ENCODE measurements at regions not wholly inside any gene's neighbourhood (a gene's known extent, or its start where the extent isn't known, plus 50 kb on each side); places are given as distances from the start of the nearest gene placed in this dataset.
A peak's percentile ranks its signal among the peaks of the same experiment; 100 is the strongest.

GRCh38 chr7:32158751-32159745, 88.8 kb upstream of the PDE1C start:
- H3K4me1 ChIP-seq (ENCODE audit: insufficient read depth, low read length) = peaks cover 52% of the 10 kb centered on the region
- no peaks in the 10 kb centered on the region for H3K27me3 ChIP-seq (ENCODE audit: insufficient read depth, low read length)
- TF ChIP-seq, protein P1, sequence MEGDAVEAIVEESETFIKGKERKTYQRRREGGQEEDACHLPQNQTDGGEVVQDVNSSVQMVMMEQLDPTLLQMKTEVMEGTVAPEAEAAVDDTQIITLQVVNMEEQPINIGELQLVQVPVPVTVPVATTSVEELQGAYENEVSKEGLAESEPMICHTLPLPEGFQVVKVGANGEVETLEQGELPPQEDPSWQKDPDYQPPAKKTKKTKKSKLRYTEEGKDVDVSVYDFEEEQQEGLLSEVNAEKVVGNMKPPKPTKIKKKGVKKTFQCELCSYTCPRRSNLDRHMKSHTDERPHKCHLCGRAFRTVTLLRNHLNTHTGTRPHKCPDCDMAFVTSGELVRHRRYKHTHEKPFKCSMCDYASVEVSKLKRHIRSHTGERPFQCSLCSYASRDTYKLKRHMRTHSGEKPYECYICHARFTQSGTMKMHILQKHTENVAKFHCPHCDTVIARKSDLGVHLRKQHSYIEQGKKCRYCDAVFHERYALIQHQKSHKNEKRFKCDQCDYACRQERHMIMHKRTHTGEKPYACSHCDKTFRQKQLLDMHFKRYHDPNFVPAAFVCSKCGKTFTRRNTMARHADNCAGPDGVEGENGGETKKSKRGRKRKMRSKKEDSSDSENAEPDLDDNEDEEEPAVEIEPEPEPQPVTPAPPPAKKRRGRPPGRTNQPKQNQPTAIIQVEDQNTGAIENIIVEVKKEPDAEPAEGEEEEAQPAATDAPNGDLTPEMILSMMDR (IDR thresholded peaks at IDR 0.05; ENCODE audit: extremely low read depth, low read depth, low read length) = no peak
- H3K9me3 ChIP-seq (ENCODE audit: low read depth, low read length) = no peaks in the 10 kb centered on the region
- no peaks in the 10 kb centered on the region for H4K20me1 ChIP-seq (ENCODE audit: insufficient read depth, low read length)
- H3K79me2 ChIP-seq (ENCODE audit: insufficient read depth, low read length) = no peaks in the 10 kb centered on the region
- no peak for DNase-seq (ENCODE audit: insufficient read length, low spot score, missing footprints)
- no peaks in the 10 kb centered on the region for H3K36me3 ChIP-seq (ENCODE audit: insufficient read depth, low read length)
- H3K4me3 ChIP-seq (ENCODE audit: insufficient read depth, low read length) = no peak overlapping the region
- H3K27ac ChIP-seq (ENCODE audit: low read depth, low read length) = no peak overlapping the region
- H3K4me2 ChIP-seq (ENCODE audit: insufficient read depth, low read length) = no peak overlapping the region
- peak overlapping the region; percentile 15 for H2AFZ ChIP-seq (ENCODE audit: low read length)

- Histone ChIP-seq H3K36me3 (ENCODE audit: insufficient read depth, low read length) (no peaks in the 10 kb centered on the region), H3K27me3 (ENCODE audit: insufficient read depth, low read length) (no peaks in the 10 kb centered on the region), H3K27ac (ENCODE audit: low read depth, low read length) (peak overlapping the region; percentile 13), H2AFZ (ENCODE audit: low read length) (peak overlapping the region; percentile 59), H3K4me1 (ENCODE audit: insufficient read depth, low read length) (peaks cover 43% of the 10 kb centered on the region), H4K20me1 (ENCODE audit: insufficient read depth, low read length) (no peaks in the 10 kb centered on the region), H3K4me2 (ENCODE audit: insufficient read depth, low read length) (no peak overlapping the region), H3K79me2 (ENCODE audit: insufficient read depth, low read length) (no peaks in the 10 kb centered on the region), H3K4me3 (ENCODE audit: insufficient read depth, low read length) (no peak overlapping the region), H3K9me3 (ENCODE audit: low read depth, low read length) (no peaks in the 10 kb centered on the region)
- TF ChIP-seq, protein P1 (IDR thresholded peaks at IDR 0.05; ENCODE audit: extremely low read depth, low read depth, low read length) = no peak
- DNase-seq (ENCODE audit: insufficient read length, low spot score, missing footprints) = no peak
These were observed 87.9 kb upstream of the PDE1C start for GRCh38 chr7:32158076-32158475.

GRCh38 chr7:32155712-32156111, 85.5 kb upstream of the PDE1C start:
- Histone ChIP-seq H4K20me1 (ENCODE audit: insufficient read depth, low read length) (no peaks in the 10 kb centered on the region), H3K4me3 (ENCODE audit: insufficient read depth, low read length) (no peak overlapping the region), H3K79me2 (ENCODE audit: insufficient read depth, low read length) (no peaks in the 10 kb centered on the region), H2AFZ (ENCODE audit: low read length) (peak overlapping the region; percentile 40), H3K4me2 (ENCODE audit: insufficient read depth, low read length) (no peak overlapping the region), H3K9me3 (ENCODE audit: low read depth, low read length) (no peaks in the 10 kb centered on the region), H3K36me3 (ENCODE audit: insufficient read depth, low read length) (no peaks in the 10 kb centered on the region), H3K4me1 (ENCODE audit: insufficient read depth, low read length) (peaks cover 19% of the 10 kb centered on the region), H3K27me3 (ENCODE audit: insufficient read depth, low read length) (no peaks in the 10 kb centered on the region), H3K27ac (ENCODE audit: low read depth, low read length) (no peak overlapping the region)
- no peak for DNase-seq (ENCODE audit: insufficient read length, low spot score, missing footprints)
- TF ChIP-seq, protein P1 (IDR thresholded peaks at IDR 0.05; ENCODE audit: extremely low read depth, low read depth, low read length) = no peak

GRCh38 chr7:32154797-32155196, 84.6 kb upstream of the PDE1C start:
- H3K4me1 ChIP-seq (ENCODE audit: insufficient read depth, low read length) = peaks cover 19% of the 10 kb centered on the region
- H3K27ac ChIP-seq (ENCODE audit: low read depth, low read length) = no peak overlapping the region
- H4K20me1 ChIP-seq (ENCODE audit: insufficient read depth, low read length) = no peaks in the 10 kb centered on the region
- no peaks in the 10 kb centered on the region for H3K79me2 ChIP-seq (ENCODE audit: insufficient read depth, low read length)
- no peaks in the 10 kb centered on the region for H3K27me3 ChIP-seq (ENCODE audit: insufficient read depth, low read length)
- H3K4me2 ChIP-seq (ENCODE audit: insufficient read depth, low read length) = no peak overlapping the region
- peak overlapping the region; percentile 42 for H2AFZ ChIP-seq (ENCODE audit: low read length)
- H3K9me3 ChIP-seq (ENCODE audit: low read depth, low read length) = no peaks in the 10 kb centered on the region
- no peaks in the 10 kb centered on the region for H3K36me3 ChIP-seq (ENCODE audit: insufficient read depth, low read length)
- DNase-seq (ENCODE audit: insufficient read length, low spot score, missing footprints) = no peak
- no peak overlapping the region for H3K4me3 ChIP-seq (ENCODE audit: insufficient read depth, low read length)
- TF ChIP-seq, protein P1 (IDR thresholded peaks at IDR 0.05; ENCODE audit: extremely low read depth, low read depth, low read length) = no peak

All from osteoblast (primary cell).